Mesothelial cell of epicardium (in vitro differentiated cells): ENCODE measurements at regions not wholly inside any gene's neighbourhood (a gene's known extent, or its start where the extent isn't known, plus 50 kb on each side); places are given as distances from the start of the nearest gene placed in this dataset.
"Not testable (repeated sequence)": the region's sequence is repeated elsewhere in the genome, so short reads cannot be mapped to it uniquely, and the experiment has no call there.

Experiments used
- DNase-seq, 2 experiments: peaks; one replicate each; pipeline ENCODE4 v3.0.0; 2021; ENCODE audit warnings: low spot score in 2 of 2; ENCODE audit not compliant: unreplicated experiment in 2 of 2
- H3K27ac Mint-ChIP-seq: 2 replicates; pipeline ENCODE4 v1.8.0; 2021; ENCODE audit warnings: mixed read lengths
- H3K27me3 Mint-ChIP-seq: 2 replicates; pipeline ENCODE4 v1.8.0; 2021; ENCODE audit warnings: low read depth, mixed read lengths
- H3K36me3 Mint-ChIP-seq: 2 replicates; pipeline ENCODE4 v1.8.0; 2021; ENCODE audit warnings: mixed read lengths
- H3K4me1 Mint-ChIP-seq: 2 replicates; pipeline ENCODE4 v1.8.0; 2021; ENCODE audit warnings: mixed read lengths
- H3K4me3 Mint-ChIP-seq: 2 replicates; pipeline ENCODE4 v1.8.0; 2021; ENCODE audit warnings: mild to moderate bottlenecking, moderate library complexity, mixed read lengths
- H3K9me3 Mint-ChIP-seq: 2 replicates; pipeline ENCODE4 v1.8.0; 2021; ENCODE audit warnings: mixed read lengths
- CTCF ChIP-seq: fragments of 200-600 bp; sonication (generic); IDR thresholded peaks from one replicate; pipeline ENCODE4 v1.5.0; 2021; ENCODE audit warnings: antibody characterized with exemption; ENCODE audit not compliant: unreplicated experiment

GRCh38 chr2:166725927-166726924, 162.1 kb upstream of the XIRP2 start:
- Mint-ChIP-seq H3K9me3 (peaks cover 28% of the 10 kb centered on the region), H3K27ac (no peak overlapping the region), H3K27me3 (peaks cover 3% of the 10 kb centered on the region), H3K4me1 (no peaks in the 10 kb centered on the region), H3K36me3 (no peaks in the 10 kb centered on the region), H3K4me3 (no peak overlapping the region)
- no peak for TF ChIP-seq CTCF
- no peak for DNase-seq

DNA sequence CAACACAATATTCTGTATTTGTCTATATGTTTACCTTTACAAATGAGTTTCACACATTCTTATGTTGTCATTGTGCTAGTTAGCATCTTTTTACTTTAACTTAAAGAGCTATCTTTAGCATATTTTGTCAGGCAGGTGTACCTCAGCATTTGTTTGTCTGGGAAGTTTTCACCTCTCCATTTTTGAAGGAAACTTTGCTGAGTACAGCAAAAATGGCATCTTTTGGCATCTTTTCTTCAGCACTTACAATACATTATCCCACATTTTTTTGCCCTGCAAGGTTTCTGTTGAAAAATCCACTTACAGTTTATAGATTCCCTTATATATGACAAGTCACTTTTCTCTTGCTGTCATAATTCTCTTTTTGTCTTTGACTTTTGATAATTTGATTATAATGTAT, 171.3 kb upstream of the XIRP2 start:
- Mint-ChIP-seq H3K27ac (no peak overlapping the region), H3K4me1 (no peaks in the 10 kb centered on the region), H3K36me3 (no peaks in the 10 kb centered on the region), H3K9me3 (peaks cover 18% of the 10 kb centered on the region), H3K27me3 (no peaks in the 10 kb centered on the region), H3K4me3 (no peak overlapping the region)
- no peak for TF ChIP-seq CTCF
- no peak for DNase-seq

DNA sequence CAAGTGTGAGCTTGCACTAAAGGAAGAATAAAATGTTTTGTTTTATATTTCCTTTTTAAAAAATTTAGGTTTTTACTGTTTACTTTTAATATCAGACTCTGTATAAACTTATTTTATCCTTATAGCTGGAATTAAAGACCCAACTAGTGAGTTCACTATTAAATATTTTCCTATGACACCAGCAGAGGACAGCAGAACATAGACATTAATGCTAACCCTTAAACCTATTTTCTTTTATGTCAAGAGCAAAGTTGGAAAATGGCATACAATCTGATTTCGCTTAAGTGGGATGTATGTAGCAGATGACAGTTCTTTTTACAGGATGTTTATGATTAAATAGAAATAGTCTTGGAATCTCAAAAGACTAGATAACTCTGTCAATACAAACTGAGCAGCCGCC, 188.2 kb upstream of the XIRP2 start:
- Mint-ChIP-seq H3K27ac (no peak overlapping the region), H3K4me3 (no peak overlapping the region), H3K36me3 (no peaks in the 10 kb centered on the region), H3K27me3 (peaks cover 7% of the 10 kb centered on the region), H3K4me1 (no peaks in the 10 kb centered on the region), H3K9me3 (no peaks in the 10 kb centered on the region)
- TF ChIP-seq CTCF, result no peak
- no peak for DNase-seq

- TF ChIP-seq CTCF, result no peak
- no peak for DNase-seq
- H3K36me3 Mint-ChIP-seq, result no peaks in the 10 kb centered on the region
- H3K4me3 Mint-ChIP-seq, result no peak overlapping the region
- peaks cover 7% of the 10 kb centered on the region for H3K27me3 Mint-ChIP-seq
- H3K9me3 Mint-ChIP-seq, result peaks cover 20% of the 10 kb centered on the region
- H3K4me1 Mint-ChIP-seq, result no peaks in the 10 kb centered on the region
- H3K27ac Mint-ChIP-seq, result no peak overlapping the region
Measured at GRCh38 chr2:166695154-166695553, 193.1 kb upstream of the XIRP2 start.

- H3K27me3 Mint-ChIP-seq, H3K36me3 Mint-ChIP-seq, DNase-seq, H3K4me1 Mint-ChIP-seq, H3K27ac Mint-ChIP-seq, H3K4me3 Mint-ChIP-seq: not testable (repeated sequence)
- H3K9me3 Mint-ChIP-seq, result peaks cover 17% of the 10 kb centered on the region
Measured at GRCh38 chr2:166686057-166686456, 192.0 kb upstream of the SCN7A start.

DNA sequence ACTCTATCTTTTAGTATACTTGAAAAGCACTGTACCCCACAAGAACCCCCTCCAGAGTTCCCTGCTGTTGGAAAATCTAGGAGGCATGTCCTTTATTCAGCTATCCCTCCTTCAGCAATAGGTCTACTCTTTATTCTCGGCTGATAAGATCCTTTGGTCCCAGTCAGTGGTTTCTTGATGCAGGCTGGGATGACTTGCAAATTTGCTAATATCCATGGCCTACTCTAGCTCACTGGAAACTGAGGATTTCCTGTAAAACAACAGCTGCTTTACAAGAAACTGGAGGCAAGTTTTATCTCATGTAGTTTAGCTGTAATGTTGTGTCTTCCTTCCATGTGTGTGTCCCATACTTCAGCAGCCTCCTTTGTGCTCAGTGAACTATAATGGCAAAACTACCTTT, 183.9 kb upstream of the SCN7A start:
- H3K4me3 Mint-ChIP-seq, result no peak overlapping the region
- no peaks in the 10 kb centered on the region for H3K36me3 Mint-ChIP-seq
- no peak overlapping the region for H3K27ac Mint-ChIP-seq
- TF ChIP-seq CTCF, result no peak
- no peaks in the 10 kb centered on the region for H3K4me1 Mint-ChIP-seq
- no peaks in the 10 kb centered on the region for H3K27me3 Mint-ChIP-seq
- H3K9me3 Mint-ChIP-seq, result no peaks in the 10 kb centered on the region
- DNase-seq, result no peak
